ENCODE measurements at regions not wholly inside any gene's neighbourhood (a gene's known extent, or its start where the extent isn't known, plus 50 kb on each side); places are given as distances from the start of the nearest gene placed in this dataset.

DNA sequence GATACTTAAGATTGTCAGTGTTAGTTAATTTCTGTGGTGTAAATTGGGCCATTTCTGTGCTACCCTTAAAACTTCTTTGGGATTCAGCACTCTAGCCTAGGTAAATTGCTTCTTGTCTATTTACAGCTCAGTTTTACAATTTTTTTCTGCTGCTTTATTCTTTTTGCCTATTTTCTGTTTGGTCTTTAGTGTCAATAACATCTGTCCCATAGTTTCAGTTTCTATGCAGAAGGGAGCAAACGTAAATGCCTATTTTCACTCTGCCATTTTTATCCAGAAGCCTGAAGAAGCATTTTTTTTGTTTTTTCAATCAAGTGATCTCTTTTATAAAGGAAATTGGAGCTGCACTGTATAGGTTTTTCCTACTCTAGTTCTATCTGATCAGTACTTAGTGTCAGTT, 564.9 kb upstream of the MEX3C start:
- ATAC-seq (no peak), DNase-seq (ENCODE audit: low read depth, low spot score) (no peak), FAIRE-seq (no peak)
- in situ Hi-C loops (cut with MboI) (no loop called here), intact Hi-C loops (cut with micrococcal nuclease; ENCODE audit: unreplicated experiment) (no loop called here)
- POLR2A ChIA-PET, result interaction anchor here (0.7 to 1.5 kb wide), 3 partner anchors 14 to 41 kb away, joined by 3 read pairs; no protein-coding TSS in a partner anchor
- Histone ChIP-seq H2AFZ (ENCODE audit: control insufficient read depth, low read depth, low read length) (0 out of 2 replicates have a peak overlapping the region, but pooled peaks have one; percentile 28), H3K4me3 (no peak overlapping the region), H3K4me2 (ENCODE audit: control insufficient read depth, insufficient read depth) (peak overlapping the region; percentile 44; the same call in 1 of the 2 replicates), H3K27me3 (replicated peaks in 1 of 2; ENCODE audit: control insufficient read depth in 2 of 2, insufficient read depth in 2 of 2, low read length in 1 of 2) (no peaks in the 10 kb centered on the region), H4K20me1 (ENCODE audit: control insufficient read depth, insufficient read depth) (no peaks in the 10 kb centered on the region), H3K4me1 (ENCODE audit: control insufficient read depth, insufficient read depth, low read length) (peaks cover 18% of the 10 kb centered on the region), H3K9me3 (replicated peaks; ENCODE audit: control insufficient read depth, insufficient read depth, low read length) (no peaks in the 10 kb centered on the region), H3K36me3 (ENCODE audit: control insufficient read depth in 2 of 2, insufficient read depth in 2 of 2, low read length in 1 of 2) (no peaks in the 10 kb centered on the region), H3K27ac (ENCODE audit: control insufficient read depth, insufficient read depth) (no peak overlapping the region), H3K9ac (ENCODE audit: control insufficient read depth, insufficient read depth, low read length) (no peak overlapping the region), H3K79me2 (ENCODE audit: control insufficient read depth, insufficient read depth, low read length) (no peaks in the 10 kb centered on the region)
- SMC1A ChIA-PET (ENCODE audit: uncharacterized antibody, unreplicated experiment), result interaction anchor here (0.7 to 2.0 kb wide), 13 partner anchors 9 to 526 kb away, joined by 3 to 11 read pairs (median 3); no protein-coding TSS in a partner anchor
- 0% methylated on average over 1 of the region's 1 CpG for WGBS (ENCODE audit: insufficient coverage, insufficient replicate concordance, low lambda C conversion rate, missing lambda C conversion rate)
- RAD21 ChIA-PET (ENCODE audit: unreplicated experiment), result interaction anchor here (0.9 to 1.3 kb wide), 4 partner anchors 9 to 526 kb away, joined by 3 read pairs; no protein-coding TSS in a partner anchor
- CTCF ChIA-PET, result interaction anchor here (0.6 to 1.4 kb wide), 8 partner anchors 9 to 696 kb away, joined by 3 to 5 read pairs (median 3); no protein-coding TSS in a partner anchor
- no TSS peak for BruUV-seq (replicated peaks)
- no peak for TF ChIP-seq CBX3 (IDR thresholded peaks at IDR 0.05; ENCODE audit: borderline replicate concordance, low read depth)
- no peak for TF ChIP-seq HDGF (IDR thresholded peaks at IDR 0.05)
- no peak for TF ChIP-seq MEF2A (IDR thresholded peaks at IDR 0.05; ENCODE audit: insufficient read depth, low read depth, low read length)
- TF ChIP-seq STAT3 (IDR thresholded peaks at IDR 0.05; ENCODE audit: low read depth, low read length), result no peak
- TF ChIP-seq, protein P1, sequence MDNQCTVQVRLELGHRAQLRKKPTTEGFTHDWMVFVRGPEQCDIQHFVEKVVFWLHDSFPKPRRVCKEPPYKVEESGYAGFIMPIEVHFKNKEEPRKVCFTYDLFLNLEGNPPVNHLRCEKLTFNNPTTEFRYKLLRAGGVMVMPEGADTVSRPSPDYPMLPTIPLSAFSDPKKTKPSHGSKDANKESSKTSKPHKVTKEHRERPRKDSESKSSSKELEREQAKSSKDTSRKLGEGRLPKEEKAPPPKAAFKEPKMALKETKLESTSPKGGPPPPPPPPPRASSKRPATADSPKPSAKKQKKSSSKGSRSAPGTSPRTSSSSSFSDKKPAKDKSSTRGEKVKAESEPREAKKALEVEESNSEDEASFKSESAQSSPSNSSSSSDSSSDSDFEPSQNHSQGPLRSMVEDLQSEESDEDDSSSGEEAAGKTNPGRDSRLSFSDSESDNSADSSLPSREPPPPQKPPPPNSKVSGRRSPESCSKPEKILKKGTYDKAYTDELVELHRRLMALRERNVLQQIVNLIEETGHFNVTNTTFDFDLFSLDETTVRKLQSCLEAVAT (IDR thresholded peaks at IDR 0.05), result no peak
- TF ChIP-seq MXI1 (IDR thresholded peaks at IDR 0.05; ENCODE audit: low read depth, low read length), result no peak
- 0 out of 2 replicates have a peak, but pooled peaks have one; percentile 22 for TF ChIP-seq ZNF384 (IDR thresholded peaks at IDR 0.05; ENCODE audit: borderline replicate concordance, low read depth, low read length)
- no peak for TF ChIP-seq KAT2A (conservative IDR thresholded peaks at IDR 0.05; ENCODE audit: control insufficient read depth, low read depth, low read length)
- peak; percentile 14; the same call in 1 of the 2 replicates for TF ChIP-seq DPF2 (IDR thresholded peaks at IDR 0.05)

Measured in GM12878 (cell line).